Caco-2 (cell line): ENCODE measurements at regions not wholly inside any gene's neighbourhood (a gene's known extent, or its start where the extent isn't known, plus 50 kb on each side); places are given as distances from the start of the nearest gene placed in this dataset.

ENCODE experiments used
- BruUV-seq: library from RNA; stranded (reverse); fragments of 400-500 nt; replicated peaks from 2 replicates; lab custom pipeline; 2021; lab: Mats Ljungman, UMichigan
- CTCF ChIA-PET: fragments of 300-600 bp; sonication (Branson Sonifier 250); formaldehyde crosslinking; loops from one replicate; lab custom pipeline; 2022; ENCODE audit warnings: antibody characterized with exemption; lab: Charles Lee
- POLR2A ChIA-PET: fragments of 300-600 bp; sonication (Branson Sonifier 250); formaldehyde crosslinking; loops from one replicate; lab custom pipeline; 2022; ENCODE audit warnings: antibody characterized with exemption; lab: Charles Lee
- DNase-seq, 2 experiments: peaks; one replicate each; pipeline versions ENCODE4 v3.0.0 to v3.0.0-alpha.2; 2020 to 2022
- H3K27me3 ChIP-seq: replicated peaks from 2 replicates; pipeline ENCODE4 v1.6.0; 2011; ENCODE audit warnings: low read length; ENCODE audit not compliant: control insufficient read depth, insufficient read depth
- H3K36me3 ChIP-seq: 2 replicates; pipeline ENCODE4 v1.5.1; 2011; ENCODE audit warnings: low read length; ENCODE audit not compliant: control insufficient read depth, insufficient read depth
- H3K4me1 ChIP-seq: fragments of 250-450 bp; sonication (Bioruptor Pico); 2 replicates; pipeline ENCODE4 v1.5.1; 2020; ENCODE audit warnings: mild to moderate bottlenecking
- H3K4me3 ChIP-seq: 2 replicates; pipeline ENCODE4 v1.5.1; 2011; ENCODE audit warnings: low read depth, mild to moderate bottlenecking, control low read depth, low read length
- H3K9me3 ChIP-seq: fragments of 250-450 bp; sonication (Bioruptor Pico); 2 replicates; pipeline ENCODE4 v1.5.1; 2020; ENCODE audit warnings: mild to moderate bottlenecking, moderate library complexity
- H3K27ac Mint-ChIP-seq: one replicate; pipeline ENCODE4 v1.8.0; 2022; ENCODE audit warnings: mixed read lengths; ENCODE audit not compliant: unreplicated experiment
- H3K27me3 Mint-ChIP-seq: one replicate; pipeline ENCODE4 v1.8.0; 2022; ENCODE audit warnings: mixed read lengths; ENCODE audit not compliant: insufficient read depth, unreplicated experiment
- H3K36me3 Mint-ChIP-seq: one replicate; pipeline ENCODE4 v1.8.0; 2022; ENCODE audit warnings: mild to moderate bottlenecking, mixed read lengths; ENCODE audit not compliant: insufficient read depth, unreplicated experiment
- H3K4me1 Mint-ChIP-seq: one replicate; pipeline ENCODE4 v1.8.0; 2022; ENCODE audit warnings: low read depth, mixed read lengths; ENCODE audit not compliant: unreplicated experiment
- H3K4me3 Mint-ChIP-seq: one replicate; pipeline ENCODE4 v1.8.0; 2022; ENCODE audit warnings: mild to moderate bottlenecking, moderate library complexity, mixed read lengths; ENCODE audit not compliant: unreplicated experiment
- H3K9me3 Mint-ChIP-seq: one replicate; pipeline ENCODE4 v1.8.0; 2022; ENCODE audit warnings: mixed read lengths; ENCODE audit not compliant: unreplicated experiment
- CTCF ChIP-seq, 2 experiments: fragments of 200-600 bp in 1 of 2; IDR thresholded peaks; 1 replicate in 1 of 2; 2 replicates in 1 of 2; pipeline versions ENCODE4 v1.5.1 to v1.8.0; 2011 to 2022; ENCODE audit warnings: antibody characterized with exemption in 1 of 2, control low read depth in 1 of 2, inconsistent platforms in 1 of 2, low read depth in 1 of 2, low read length in 1 of 2, mild to moderate bottlenecking in 1 of 2, moderate library complexity in 1 of 2; ENCODE audit not compliant: insufficient read depth in 1 of 2, severe bottlenecking in 1 of 2, unreplicated experiment in 1 of 2
- intact Hi-C: fragments of 100-400 bp; cut with micrococcal nuclease; formaldehyde crosslinking; loops from one replicate; pipeline ENCODE4 v1.10.0; 2022; ENCODE audit not compliant: unreplicated experiment

- Histone ChIP-seq H3K4me1 (peaks cover 53% of the 10 kb centered on the region), H3K27me3 (no peaks in the 10 kb centered on the region), H3K9me3 (no peaks in the 10 kb centered on the region; the same call in 1 of the 2 replicates), H3K4me3 (no peak overlapping the region), H3K36me3 (no peaks in the 10 kb centered on the region; the same call in 1 of the 2 replicates)
- Mint-ChIP-seq H3K4me1 (peaks cover 18% of the 10 kb centered on the region), H3K4me3 (no peak overlapping the region), H3K36me3 (peaks cover 6% of the 10 kb centered on the region), H3K27ac (no peak overlapping the region), H3K27me3 (no peaks in the 10 kb centered on the region), H3K9me3 (no peaks in the 10 kb centered on the region)
- TF ChIP-seq CTCF (IDR thresholded peaks at IDR 0.05; ENCODE audit: insufficient read depth in 1 of 2, low read depth in 1 of 2, low read length in 1 of 2, severe bottlenecking in 1 of 2, unreplicated experiment in 1 of 2), result no peak
- BruUV-seq, result no TSS peak
- CTCF ChIA-PET, result no interaction called here
- POLR2A ChIA-PET, result no interaction called here
- intact Hi-C loops, result no loop called here
- DNase-seq, result no peak
Observed at GRCh38 chr6:22952097-22952496, 382.7 kb downstream of the HDGFL1 start.

DNA sequence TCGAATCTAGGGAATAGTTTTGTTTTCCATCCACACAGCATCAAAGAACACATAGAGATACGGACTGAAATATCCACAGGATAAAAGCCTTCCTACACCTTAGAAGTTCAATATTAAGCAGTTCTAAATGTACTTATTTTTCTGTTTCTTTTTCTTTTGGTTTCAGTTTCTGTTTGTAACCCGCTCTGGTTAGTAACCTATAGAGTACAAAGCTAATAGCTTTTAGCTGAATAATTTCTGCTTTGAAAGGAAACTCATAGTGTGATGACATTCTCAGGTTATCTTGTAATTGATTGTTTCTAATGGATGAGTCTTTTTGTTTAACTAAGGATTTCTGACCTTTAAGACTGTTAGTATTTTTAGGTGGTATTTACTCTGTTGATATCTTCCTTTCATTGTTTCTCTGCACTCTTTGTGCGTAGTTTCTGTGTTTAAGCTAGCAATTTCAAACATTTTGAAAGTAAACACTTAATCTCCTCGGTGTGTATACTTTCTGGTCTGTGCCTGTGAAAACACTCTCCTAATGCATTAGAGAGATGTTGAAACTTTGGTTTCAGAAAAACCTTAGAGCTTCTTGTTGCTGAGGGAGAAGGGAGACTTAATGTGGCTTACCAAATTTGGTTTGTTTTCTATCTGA lies 385.5 kb downstream of the HDGFL1 start:
- peaks cover 48% of the 10 kb centered on the region for H3K4me1 ChIP-seq
- H3K4me3 ChIP-seq, result 0 out of 2 replicates have a peak overlapping the region, but pooled peaks have one; percentile 13
- Mint-ChIP-seq H3K4me1 (peaks cover 34% of the 10 kb centered on the region), H3K36me3 (peaks cover 6% of the 10 kb centered on the region), H3K4me3 (peak overlapping the region; percentile 70), H3K9me3 (peaks cover 20% of the 10 kb centered on the region), H3K27ac (peak overlapping the region; percentile 93), H3K27me3 (no peaks in the 10 kb centered on the region)
- H3K36me3 ChIP-seq, result no peaks in the 10 kb centered on the region
- ChIA-PET POLR2A (interaction anchor here (1.0 kb wide), 1 partner anchor 38 kb away, joined by 3 read pairs; no protein-coding TSS in a partner anchor), CTCF (interaction anchor here (1.0 kb wide), 1 partner anchor 14 kb away, joined by 3 read pairs; no protein-coding TSS in a partner anchor)
- intact Hi-C loops, result loop anchor here (1.0 to 5.0 kb wide), 6 partner anchors 14 to 206 kb away; no protein-coding TSS in a partner anchor
- TF ChIP-seq CTCF (IDR thresholded peaks at IDR 0.05; ENCODE audit: insufficient read depth in 1 of 2, low read depth in 1 of 2, low read length in 1 of 2, severe bottlenecking in 1 of 2, unreplicated experiment in 1 of 2), result no peak
- DNase-seq, result peak in 1 of 2 experiments; percentile 51
- H3K27me3 ChIP-seq, result no peaks in the 10 kb centered on the region
- H3K9me3 ChIP-seq, result no peaks in the 10 kb centered on the region
- no TSS peak for BruUV-seq

GRCh38 chr6:22956029-22956681 lies 386.8 kb downstream of the HDGFL1 start:
- CTCF ChIA-PET, result no interaction called here
- H3K4me1 Mint-ChIP-seq, result peaks cover 32% of the 10 kb centered on the region

More at GRCh38 chr6:22956029-22956681, 386.8 kb downstream of the HDGFL1 start:
- no peaks in the 10 kb centered on the region for H3K36me3 ChIP-seq
- Mint-ChIP-seq H3K36me3 (peaks cover 6% of the 10 kb centered on the region), H3K9me3 (peaks cover 26% of the 10 kb centered on the region), H3K27ac (peak overlapping the region; percentile 93), H3K4me3 (no peak overlapping the region), H3K27me3 (no peaks in the 10 kb centered on the region)
- intact Hi-C loops, result loop anchor here (5.0 kb wide), 1 partner anchor 129 kb away; no protein-coding TSS in a partner anchor
- DNase-seq, result no peak
- POLR2A ChIA-PET, result no interaction called here
- no peak overlapping the region for H3K4me3 ChIP-seq
- BruUV-seq, result no TSS peak
- H3K27me3 ChIP-seq, result no peaks in the 10 kb centered on the region
- H3K4me1 ChIP-seq, result peaks cover 41% of the 10 kb centered on the region
- TF ChIP-seq CTCF (IDR thresholded peaks at IDR 0.05; ENCODE audit: insufficient read depth in 1 of 2, low read depth in 1 of 2, low read length in 1 of 2, severe bottlenecking in 1 of 2, unreplicated experiment in 1 of 2), result no peak
- no peaks in the 10 kb centered on the region for H3K9me3 ChIP-seq
